Endometrial microvascular endothelial cells (primary cell): ENCODE measurements at regions not wholly inside any gene's neighbourhood (a gene's known extent, or its start where the extent isn't known, plus 50 kb on each side); places are given as distances from the start of the nearest gene placed in this dataset.
"Not testable (repeated sequence)": the region's sequence is repeated elsewhere in the genome, so short reads cannot be mapped to it uniquely, and the experiment has no call there.

ENCODE experiments used
- in situ Hi-C: cut with HindIII; loops from 2 replicates; pipeline ENCODE4 v1.10.0; 2017; ENCODE audit warnings: low sequenced_read_pairs, low pct_unique_long_range_greater_than_20kb; ENCODE audit errors: inconsistent ontology term

DNA sequence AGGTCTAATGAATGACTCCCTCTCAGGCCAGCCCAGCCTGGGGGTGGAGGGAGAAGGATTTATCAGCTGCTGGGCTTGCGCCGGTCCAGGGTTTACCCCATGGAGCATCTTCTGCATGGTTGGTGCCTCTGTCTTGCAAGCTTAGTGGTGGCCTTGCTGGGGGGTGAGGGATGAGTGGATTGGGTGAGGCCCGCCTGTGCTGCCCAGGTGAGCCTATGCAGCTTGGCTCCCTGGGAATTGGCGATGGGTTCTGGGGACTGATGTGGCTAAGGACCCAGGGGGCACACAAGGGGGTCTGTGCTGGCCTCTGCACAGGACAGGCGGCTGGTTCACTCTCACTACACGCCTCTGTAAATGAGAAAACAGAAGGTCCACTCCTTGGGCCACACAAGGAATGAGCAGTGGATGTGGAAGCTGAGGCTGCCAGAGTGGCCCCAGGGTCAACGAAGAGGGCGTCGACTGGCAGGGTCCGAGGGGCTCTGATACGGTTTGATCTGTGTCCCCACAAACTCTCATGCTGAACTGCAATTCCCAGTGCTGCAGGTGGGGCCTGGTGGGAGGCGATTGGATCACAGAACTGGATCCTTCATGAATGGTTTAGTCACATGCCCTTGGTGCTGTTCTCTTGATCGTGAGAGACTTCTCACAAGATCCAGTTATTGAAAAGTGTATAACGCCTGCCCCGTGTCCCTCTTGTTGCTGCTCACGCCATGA, 151.6 kb upstream of the HDAC4 start:
- in situ Hi-C loops, result no loop called here

DNA sequence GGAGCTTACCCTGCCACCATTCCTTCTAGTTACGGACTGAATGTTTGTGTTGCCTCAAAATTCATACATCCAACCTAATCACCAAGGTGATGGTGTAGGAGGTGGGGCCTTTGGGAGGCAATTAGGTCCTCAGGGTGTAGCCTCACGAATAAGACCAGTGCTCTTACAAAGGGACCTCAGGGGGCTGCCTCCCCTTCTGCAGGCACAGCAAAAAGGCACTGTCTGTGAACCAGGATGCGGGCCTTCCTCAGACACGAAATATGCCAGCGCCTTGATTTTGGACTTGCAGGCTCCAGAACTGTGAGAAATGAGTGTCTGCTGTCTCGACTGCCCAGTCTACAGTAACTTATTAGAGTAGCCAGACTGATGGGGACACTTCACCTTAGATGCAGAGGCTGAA, 150.4 kb upstream of the HDAC4 start:
- in situ Hi-C loops, result no loop called here

DNA sequence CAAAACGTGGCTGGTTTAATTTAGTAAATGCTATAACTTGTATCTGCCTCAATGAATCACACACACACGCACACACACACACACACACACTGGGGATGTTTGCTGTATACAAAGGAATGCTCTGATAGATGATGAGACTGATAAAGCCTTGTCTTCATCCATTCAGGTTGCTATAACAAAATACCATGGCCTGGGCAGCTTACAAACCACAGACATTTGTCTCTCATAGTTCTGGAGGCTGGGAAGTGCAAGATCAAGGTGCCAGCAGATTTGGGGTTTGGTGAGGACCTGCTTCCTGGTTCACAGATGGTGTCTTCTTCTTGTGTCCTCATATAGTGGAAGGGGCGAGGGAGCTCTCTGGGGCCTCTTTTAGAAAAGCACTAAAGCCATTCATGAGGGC, 149.5 kb upstream of the HDAC4 start:
- in situ Hi-C loops, result no loop called here

DNA sequence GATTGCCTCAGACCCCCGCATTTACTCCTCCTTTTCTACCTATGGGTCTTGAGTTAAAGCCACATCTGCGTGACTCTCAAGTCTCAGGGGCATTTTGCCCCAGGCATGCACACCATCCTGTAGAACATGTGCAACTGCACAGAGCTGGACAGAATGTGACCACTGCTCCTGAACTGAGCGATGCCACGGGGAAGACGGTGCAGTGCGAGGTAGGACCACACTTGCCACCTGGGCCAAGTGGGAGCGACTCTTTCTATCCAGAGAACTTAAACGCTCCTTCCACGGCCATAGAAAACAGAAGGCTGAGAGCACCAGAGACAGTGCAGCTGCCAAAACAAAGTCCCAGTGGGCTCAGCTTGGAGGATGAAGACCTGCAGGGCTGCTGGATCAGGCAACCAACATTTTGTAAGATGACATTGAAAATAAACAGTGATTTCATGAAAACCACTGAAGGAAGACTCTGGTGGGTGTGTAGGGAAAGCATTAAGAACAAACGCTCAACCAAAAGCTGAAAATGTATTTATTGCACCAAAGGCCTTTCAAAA, 149.0 kb upstream of the HDAC4 start:
- in situ Hi-C loops, result no loop called here

DNA sequence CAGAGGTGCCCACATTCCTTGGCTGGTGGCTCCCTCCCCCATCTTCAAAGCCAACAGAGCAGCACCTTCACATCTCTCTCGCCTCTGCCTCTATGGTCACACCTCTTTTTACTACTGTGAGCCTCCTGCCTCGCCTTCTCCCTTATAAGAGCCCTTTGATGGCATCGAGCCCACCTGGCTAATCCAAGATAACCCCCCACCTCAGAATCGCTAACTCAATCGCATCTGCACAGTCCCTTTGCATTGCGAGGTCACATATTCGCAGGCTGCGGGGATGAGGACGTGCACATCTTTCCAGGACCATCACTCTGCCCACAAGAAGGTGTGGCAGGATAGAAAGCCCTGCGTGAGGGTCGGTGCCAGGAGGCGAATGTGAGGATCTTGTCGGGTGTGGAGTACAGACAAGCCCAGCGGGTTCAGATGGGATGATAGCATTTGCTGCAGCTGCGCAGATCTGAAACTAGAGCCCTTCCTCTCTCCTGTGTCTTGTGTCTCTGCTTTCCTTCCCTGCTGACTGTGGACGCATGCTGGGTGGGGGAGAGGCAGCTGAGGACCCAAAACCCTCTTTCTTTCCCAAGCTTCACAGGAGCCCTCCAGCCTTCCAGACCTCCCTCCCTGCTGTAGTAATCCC, 148.3 kb upstream of the HDAC4 start:
- in situ Hi-C loops, result no loop called here

DNA sequence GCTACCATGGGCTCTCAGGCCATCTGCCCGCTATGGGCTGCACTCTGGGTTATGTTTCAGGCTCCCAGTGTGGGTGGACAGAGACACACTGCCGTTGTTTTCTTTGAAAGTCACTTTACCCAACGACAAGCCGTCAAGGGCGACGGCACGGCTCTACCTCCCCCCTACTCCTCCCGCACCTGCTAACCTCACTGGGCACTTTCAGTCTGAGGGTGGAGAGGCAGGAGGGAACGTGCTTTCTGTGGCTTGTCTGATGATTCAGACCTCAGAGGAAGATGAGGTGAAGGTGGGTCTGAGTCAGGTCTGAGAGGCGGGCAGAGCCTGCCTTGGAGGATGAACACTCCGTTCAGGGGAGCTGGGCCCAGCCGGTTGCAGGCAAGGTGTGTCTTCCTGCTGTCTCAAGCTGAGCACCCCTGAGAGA, 147.6 kb upstream of the HDAC4 start:
- in situ Hi-C loops, result no loop called here

DNA sequence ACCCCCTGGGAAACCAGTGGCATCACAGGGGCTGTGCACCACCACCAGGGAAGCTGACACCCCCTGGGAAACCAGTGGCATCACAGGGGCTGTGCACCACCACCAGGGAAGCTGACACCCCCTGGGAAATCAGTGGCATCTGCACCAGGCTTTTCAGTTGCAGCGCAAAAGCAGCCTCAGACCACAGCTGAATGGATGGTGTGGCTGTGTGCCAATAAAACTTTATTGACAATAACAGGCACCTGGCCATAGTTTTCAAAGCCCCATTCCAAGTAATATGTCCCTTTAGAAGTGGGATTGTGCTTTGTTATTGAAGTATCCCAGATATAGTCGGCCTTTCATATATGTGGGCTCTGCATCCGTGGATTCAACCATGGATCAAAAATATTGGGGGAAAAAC, 146.3 kb upstream of the HDAC4 start:
- in situ Hi-C loops, result not testable (repeated sequence)

DNA sequence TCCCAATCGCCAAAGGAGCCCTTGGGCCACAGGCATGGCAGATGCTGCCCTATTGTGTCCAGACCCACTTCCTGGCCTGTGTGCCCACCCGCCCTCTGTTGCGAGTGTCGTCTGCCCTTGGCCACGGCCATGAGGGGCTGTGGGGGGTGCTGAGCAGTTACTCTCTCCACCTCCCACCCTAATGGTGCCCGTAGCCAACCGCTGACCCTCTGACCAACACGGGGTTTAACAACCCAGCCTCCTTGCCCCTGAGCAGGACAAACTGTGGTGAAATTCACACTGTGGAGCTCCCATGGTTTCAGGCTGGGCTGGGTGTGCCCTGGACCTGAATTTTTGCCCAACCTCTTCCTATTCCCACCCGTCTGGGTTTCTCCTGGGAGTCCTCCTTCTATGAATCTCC, 145.7 kb upstream of the HDAC4 start:
- in situ Hi-C loops, result no loop called here

DNA sequence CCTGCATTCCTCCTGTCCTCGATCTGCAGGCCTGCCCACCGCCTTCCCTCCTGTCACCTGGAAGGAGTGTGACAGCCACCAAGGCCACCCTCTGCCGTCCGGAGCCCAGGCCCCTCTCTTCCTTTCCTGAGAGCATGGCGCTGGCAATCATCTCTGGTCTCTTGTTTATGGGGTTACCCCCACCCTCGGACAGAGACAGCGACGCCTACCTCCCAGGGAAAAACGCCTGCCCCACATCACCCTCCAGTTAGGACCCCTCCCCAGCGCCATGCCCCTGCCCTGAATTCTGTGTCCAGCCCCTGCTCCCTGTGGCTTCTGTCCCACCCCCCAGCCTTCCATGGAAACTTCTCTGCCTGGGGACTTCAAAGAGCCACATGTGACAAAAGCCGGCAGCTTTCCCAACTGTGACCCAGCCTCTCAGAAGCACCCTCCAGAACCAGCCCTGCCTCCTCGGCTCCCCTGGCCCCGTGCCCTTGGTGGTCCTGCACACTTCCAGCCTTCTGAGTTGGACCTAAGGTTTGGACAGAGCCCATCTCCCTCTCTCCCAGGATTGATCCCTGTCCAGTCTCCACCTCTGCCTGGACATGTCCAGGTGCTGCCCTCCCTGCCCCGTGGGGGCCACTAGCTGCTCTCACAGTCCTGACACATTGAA, 145.0 kb upstream of the HDAC4 start:
- in situ Hi-C loops, result no loop called here

DNA sequence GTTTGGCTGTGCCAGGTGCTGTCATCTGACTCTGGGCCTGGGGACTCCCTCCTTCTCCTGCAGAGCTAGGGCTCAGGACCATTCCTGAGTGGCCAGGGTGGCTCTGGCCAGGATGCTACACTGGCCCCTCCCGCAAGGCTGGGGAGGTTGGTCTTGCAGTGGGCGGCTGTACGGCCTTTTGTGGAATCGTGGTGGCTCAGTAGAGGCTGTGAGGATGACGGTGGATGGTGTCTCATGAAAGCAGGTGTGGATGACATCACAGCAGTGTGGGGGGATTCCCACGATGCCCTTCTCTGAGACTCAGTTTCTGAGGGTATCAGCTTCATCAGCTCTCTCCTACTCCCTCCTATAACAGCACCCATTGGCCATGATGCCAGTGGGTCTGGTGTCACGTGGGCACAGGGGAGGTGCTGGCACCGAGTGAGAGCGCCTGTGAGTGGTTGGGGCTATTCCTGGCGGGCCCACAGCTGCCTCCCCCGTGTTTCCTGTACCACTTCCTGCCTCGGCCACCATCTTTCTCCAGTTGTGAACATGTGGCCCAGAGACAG, 144.2 kb upstream of the HDAC4 start:
- in situ Hi-C loops, result no loop called here

DNA sequence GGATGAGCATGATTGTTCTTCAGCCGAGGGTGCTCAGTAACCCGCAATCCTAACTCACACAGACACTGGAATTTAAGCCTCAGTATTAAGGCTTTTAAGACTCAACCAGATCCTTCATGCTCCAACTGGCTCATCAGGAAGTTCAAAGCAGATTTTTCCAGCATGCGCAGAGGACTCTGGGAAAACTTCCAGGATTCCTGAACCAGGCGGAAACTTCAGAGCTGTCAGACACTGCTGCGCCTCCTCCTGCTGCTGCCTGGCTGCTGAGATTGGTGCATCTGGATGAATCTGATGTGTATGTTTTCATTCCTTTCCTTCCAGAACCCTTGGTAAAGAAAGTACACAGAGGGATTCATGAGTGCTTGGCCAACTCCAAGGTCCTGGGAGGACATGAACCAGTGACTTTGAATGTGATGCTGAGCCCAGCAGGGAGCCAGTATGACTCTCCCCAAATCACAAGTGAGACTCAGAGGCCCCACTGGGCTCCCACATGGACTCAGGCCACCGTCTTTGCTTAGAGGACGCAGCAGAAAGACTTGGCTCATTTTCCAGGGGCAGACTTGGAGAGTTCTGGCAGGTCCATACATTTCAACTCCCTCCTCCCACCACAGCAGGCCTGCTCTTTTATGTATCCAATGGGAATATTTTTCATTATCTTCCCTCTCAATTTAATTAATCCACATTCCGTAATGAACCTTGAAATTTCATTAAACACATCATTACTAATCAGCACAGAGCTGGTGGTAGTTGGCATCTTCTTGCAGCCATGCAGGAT, 143.5 kb upstream of the HDAC4 start:
- in situ Hi-C loops, result no loop called here

DNA sequence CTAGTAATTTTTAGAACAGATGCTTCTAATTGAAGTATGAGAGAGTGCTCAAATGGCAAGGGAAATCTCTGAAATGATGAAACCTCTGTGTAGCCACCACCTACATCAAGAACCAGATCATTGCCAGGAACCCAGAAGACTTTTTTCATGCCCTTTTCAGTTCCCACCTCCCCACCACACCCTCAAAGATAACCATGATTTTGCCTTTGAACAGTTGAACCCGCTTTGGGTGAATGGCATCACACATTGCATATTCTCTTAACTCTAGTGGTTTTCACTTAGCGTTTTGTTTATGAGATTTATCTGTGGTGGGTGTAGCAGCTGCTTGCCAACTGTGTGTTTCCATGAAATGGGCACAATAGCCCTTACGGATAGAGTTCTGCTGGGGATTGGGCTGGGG, 142.9 kb upstream of the HDAC4 start:
- in situ Hi-C loops, result no loop called here

DNA sequence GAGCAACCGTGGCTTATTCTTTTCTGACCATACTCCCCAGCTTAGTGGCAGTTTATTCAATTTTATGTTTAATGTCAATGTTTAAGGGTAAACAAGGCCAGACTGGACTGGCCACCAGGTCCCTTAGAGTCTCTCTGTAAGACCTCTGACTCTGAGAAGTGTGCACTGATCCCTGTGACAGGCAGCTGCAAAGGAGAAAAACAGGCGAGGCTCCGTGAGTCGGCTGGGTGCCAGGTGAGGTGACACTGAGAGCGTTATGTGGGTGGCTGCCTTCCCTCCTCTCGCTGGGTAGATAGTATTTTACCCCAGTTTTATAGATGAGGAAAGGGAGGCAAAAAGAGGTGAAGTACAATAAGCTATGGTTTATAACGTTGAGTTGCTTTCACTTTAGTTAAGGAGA, 139.4 kb upstream of the HDAC4 start:
- in situ Hi-C loops, result no loop called here

DNA sequence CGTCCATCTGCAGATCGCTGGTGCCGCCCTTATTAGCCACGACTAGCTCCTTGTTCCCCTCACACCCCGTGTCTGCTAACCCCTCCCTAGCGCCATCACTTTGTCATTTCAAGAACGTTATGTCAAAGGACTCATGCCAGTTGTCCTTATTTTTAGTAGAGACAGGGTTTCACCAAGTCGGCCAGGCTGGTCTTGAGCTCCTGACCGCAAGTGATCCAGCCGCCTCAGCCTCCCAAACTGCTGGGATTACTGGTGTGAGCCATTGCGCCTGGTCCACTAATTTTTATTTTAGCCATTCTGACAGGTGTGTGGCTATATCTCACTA, 138.9 kb upstream of the HDAC4 start:
- in situ Hi-C loops, result no loop called here

DNA sequence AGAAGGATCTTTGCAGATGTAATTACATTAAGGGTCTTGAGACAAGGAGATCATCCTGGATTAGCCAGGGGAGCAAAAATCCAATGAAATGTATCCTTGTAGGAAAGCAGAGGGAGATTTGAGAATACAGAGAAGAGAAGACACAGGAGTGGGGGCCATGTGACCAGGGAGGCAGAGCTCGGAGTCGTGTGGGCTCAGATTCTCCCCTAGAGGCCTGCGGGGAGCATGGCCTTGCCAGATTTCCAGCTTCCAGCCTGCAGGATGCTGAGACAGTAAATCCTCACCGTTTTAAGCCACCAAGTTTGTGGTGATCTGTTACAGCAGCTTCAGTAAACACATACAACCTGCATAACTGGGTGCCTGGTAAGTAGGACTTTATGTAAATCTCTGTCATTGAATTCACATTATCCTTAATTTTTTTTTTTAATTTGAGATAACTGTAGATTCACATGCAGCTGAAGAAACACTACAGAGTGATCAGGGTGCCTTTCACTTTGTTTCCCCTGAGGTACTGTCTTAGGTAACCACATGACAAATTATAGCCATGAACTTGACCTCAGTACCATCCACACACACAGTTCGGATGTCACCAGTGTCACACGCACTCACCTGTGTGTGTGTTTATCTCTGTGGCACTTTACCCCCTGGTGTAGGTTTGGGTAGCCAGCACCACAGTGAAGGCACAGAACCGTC, 138.4 kb upstream of the HDAC4 start:
- in situ Hi-C loops, result no loop called here

DNA sequence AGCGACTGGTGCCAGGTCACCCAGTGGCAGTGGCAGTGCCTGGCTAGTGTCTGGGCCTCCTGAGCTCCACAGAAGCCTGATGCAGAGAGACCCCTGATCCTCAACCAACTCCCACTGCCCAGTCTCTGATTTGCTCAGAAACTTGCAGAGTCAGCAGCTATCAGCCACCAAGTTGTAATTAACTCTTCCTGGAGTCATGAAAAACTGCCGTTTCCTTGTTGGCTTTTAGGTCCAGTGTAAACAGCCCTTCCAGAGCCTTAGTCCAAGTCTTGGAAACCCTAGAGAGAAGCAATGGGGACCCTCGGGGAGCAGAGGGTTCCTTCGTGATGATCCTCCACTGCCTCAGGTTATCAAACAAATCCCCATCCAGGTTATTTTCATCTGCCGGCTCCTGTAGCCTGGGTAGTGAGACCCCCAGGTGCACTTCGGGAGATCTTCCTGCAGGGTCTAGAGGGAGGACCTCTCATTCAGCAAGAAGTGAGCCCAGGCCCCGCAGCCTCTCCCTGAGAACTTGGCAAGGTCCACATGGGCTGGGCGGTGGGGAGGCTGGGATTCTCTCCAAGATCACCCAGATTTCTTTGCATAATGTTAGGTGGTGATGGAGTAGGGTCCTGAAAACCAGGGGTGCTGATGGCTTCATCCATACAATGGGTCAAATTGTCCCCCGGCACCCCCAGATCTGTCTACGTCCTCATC, 137.7 kb upstream of the HDAC4 start:
- in situ Hi-C loops, result no loop called here

DNA sequence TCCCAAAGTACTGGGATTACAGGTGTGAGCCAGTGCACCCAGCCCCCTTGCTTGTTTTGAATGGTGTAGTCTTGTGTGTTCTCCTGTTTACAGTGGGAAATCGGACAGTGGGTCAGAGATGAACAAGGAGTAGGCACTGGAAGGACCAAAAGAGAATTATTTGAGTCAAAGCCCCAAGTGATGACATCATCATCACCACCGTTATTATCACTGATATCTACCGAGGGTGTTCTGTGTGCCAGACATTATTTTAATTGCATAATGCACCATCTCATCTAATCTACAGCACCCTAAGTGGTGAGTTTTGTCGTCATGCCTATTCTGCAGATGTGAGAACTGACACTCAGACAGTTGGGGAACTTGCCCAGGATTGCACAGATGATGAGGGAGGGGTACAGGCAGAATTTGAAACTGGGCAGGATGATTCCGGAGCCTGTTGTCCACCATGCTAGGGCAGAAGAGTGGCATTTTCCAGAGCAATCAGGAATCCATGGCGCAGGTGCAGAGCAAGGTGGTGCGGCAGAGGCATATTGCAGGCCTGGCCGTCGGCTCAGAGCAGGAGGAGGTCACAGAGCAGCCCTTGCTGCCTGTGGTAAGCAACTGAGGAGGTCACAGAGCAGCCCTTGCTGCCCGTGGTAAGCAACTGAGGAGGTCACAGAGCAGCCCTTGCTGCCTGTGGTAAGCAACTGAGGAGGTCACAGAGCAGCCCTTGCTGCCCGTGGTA, 137.0 kb upstream of the HDAC4 start:
- in situ Hi-C loops, result no loop called here

DNA sequence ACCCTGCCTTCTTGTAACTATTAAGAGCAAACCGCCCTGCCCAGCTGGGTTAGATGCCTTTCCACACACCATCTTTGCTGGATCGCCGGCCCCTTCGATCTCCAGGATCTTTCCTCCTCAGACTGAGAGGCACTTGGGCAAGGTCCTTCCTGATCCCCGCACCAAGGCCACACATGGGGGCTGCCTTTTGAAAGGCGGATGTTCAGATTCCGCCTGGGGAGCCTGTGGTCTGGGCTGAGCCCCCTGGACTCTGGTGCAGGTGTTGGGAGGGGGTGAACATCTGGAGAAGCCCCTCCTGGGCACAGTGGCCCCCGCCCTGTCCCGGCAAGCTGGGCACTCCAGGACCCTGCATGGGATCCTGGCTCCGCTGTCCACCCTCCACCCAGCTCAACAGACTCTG, 135.4 kb upstream of the HDAC4 start:
- in situ Hi-C loops, result no loop called here
